ENCODE measurements at regions not wholly inside any gene's neighbourhood (a gene's known extent, or its start where the extent isn't known, plus 50 kb on each side); places are given as distances from the start of the nearest gene placed in this dataset.

GRCh38 chr5:8270246-8270645 lies 401.3 kb downstream of the MTRR start (continued):
- TF ChIP-seq KDM4A (IDR thresholded peaks at IDR 0.05; ENCODE audit: low read depth, low read length, severe bottlenecking), result no peak
- TF ChIP-seq POLR2AphosphoS5 (IDR thresholded peaks at IDR 0.05; ENCODE audit: low read depth, low read length), result no peak
- no peak for TF ChIP-seq KDM5A (IDR thresholded peaks at IDR 0.05; ENCODE audit: low read length)

All from H1 (cell line).